Activated CD4-positive, alpha-beta T cell treated with anti-CD3 and anti-CD28 coated beads, Interleukin-2, amount 50 U/mL, for 48 hours (primary cell): ENCODE measurements at regions not wholly inside any gene's neighbourhood (a gene's known extent, or its start where the extent isn't known, plus 50 kb on each side); places are given as distances from the start of the nearest gene placed in this dataset.
A peak's percentile ranks its signal among the peaks of the same experiment; 100 is the strongest.

Source experiments
- DNase-seq, 2 experiments: peaks; one replicate each; pipeline ENCODE4 v3.0.0-alpha.2; 2020

GRCh38 chr13:48181482-48182145 lies 51.4 kb upstream of the ITM2B start:
- no peak for DNase-seq

DNA sequence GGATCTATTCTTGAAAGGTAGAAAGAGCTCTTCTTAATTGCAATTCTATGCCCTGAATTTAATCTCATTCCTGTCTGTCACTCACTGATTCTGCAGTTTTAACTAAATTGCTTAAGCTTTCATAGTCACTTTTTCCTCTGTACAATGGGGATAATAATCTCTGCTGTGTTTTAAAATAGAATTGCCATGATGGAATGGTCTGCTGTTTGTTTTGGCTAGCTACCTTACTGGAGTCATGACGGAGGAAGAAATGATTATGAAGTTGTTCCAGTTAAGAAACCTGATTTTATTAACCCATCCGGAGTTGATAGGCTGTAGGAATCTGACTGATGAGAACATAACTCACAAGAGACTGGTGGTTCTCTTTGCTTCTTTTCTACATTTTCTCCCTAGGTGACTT lies 54.9 kb upstream of the ITM2B start:
- no peak for DNase-seq

DNA sequence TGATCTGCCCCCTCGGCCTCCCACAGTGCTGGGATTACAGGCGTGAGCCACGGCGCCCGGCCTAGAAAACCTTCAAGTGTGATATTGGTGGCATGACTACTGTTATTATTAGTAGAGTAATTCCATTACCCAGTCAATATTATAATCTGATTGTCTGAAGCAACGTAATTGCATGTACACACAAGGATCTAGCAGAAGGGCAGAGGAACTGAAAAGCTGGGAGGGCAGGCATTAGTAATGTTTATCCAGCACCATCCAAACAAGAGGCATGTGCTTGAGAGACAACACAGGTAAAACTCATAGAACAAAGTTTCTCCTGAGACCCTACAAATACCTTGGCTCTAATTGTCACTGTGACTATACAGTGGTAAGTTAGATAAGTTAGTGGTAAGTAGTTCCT lies 56.2 kb upstream of the ITM2B start:
- DNase-seq: no peak

GRCh38 chr13:48175185-48175584 lies 57.8 kb upstream of the ITM2B start:
- no peak for DNase-seq

DNA sequence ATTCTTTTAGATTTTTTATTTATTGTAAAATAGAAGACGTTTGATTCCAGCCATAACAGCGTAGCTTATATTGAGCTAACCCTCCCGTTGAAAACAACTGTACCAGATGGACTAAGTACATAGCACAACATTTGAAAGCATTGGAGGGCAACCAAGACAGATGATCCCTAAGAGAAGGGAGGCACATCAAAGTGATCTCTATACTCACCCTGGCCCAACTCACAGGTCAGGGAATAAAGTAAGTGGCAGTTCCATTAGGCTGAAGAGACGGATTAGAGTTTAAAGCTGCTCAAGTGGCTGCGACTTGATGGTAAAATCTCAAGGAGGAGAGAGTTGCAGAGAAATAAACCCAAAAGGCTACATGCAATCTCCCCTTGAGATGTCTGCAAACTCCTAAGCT lies 65.1 kb upstream of the ITM2B start:
- no peak for DNase-seq

DNA sequence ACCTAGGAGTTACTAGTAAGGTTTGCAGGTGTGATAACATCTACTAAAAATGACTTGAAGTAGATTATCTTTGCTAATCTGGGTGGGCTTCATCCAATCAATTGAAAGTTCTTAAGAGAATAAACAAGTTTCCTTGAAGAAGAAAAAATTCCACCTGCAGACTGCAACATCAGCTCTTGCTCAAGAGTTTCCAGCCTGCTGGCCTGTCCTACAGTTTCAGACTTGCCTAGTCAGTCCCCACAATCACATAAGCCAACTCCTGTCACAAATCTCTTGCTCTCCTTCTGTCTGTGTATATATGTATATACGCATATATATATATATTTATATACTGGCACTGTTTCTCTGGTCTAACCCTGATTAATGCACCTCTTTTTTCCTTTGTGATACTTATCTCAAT lies 67.3 kb upstream of the ITM2B start:
- DNase-seq: no peak

- DNase-seq: no peak
Measured at GRCh38 chr13:48165063-48165462, 67.9 kb upstream of the ITM2B start.

- no peak for DNase-seq
Measured at GRCh38 chr13:48163061-48163460, 68.2 kb upstream of the MED4 start.

- DNase-seq: no peak
Measured at GRCh38 chr13:48162217-48162616, 67.3 kb upstream of the MED4 start.

DNA sequence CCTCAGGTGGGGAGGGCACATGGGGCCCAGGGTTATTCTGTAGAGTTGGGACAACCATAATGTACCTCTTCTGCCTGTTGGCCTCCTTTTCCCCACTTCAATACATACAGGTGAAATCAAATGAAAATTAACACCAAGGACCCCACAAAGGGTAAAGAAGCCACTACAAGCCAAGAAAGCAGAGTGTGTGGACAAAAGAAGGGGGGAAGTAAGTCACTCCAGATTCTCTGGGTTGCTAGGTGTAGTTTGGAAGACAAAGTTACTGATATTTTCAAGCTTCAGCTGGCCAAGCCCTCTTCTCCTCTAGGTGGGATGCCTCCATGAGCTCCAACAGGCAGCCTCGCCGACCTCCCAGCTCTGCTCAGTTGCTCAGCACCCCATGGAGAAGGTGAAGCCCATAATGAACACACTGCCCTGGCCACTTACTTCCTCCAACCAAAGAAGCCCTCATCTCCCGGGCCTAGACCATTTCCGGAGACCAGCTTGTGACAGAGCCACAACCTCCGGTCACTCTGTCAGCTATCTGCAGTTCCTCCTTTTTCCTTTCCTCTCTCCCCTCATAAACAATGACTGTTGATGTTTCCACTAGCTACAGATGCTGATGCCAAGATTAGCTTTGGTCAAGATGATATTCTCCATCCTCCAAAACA lies 66.8 kb upstream of the MED4 start:
- DNase-seq: no peak

- DNase-seq: peak in 1 of 2 experiments; percentile 42
Measured at GRCh38 chr13:48160606-48161278, 65.8 kb upstream of the MED4 start.

DNA sequence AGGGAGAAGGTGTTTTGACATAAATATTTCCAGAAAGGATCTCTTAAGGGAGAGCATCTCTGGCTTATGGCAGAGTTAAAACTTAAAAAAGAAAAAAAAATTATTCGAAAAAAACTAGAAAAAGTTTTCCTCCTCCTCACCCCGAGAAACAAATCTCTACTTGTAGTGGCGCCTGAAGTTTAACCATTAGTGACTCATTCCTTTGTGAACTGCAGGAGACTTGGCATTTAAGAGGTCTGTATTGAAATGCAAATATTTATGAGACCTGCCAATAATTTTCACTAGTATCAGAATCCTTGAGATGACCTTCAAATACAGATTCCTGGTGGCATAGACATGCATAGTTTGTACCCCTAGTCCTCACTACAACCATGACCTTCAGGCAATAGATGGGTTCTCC lies 64.9 kb upstream of the MED4 start:
- no peak for DNase-seq

GRCh38 chr13:48159401-48159800 lies 64.5 kb upstream of the MED4 start:
- no peak for DNase-seq

DNA sequence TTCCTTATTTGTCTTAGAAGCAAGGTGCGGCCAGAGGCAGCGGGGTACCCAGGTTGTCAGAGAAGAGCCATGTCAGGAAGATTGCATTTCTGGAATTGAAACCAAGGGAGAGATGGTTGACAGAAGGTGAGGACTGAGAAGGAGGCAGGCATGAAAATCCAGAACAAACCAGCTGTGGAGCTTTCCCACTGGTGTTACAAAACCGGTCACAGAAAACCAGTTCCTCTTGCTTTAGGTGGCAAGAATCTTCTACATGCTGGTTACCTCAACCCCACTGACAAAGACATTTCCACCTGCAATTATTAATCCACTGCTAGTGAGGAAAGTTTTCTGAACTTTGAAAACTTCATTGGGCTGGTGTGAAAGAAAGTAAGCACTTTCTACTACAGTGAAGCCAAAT lies 64.0 kb upstream of the MED4 start:
- DNase-seq: no peak

DNA sequence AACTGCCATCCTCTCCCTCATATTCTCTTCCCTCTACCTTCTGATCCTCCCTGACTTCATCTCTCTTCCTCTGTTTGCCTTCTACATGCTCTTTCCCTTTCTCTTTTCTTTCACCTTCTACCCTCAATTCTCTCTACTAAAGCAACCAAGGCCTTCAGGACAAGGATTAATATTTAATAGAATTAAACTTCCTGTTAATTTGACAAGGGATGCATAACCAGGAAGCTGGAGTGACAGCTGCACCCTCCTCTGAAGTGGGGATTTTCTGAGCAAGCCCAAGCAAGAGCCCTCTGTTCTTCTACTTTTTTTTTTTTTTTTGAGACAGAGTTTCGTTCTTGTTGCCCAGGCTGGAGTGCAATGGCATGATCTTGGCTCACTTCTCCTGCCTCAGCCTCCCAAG lies 63.4 kb upstream of the MED4 start:
- no peak for DNase-seq

GRCh38 chr13:48156466-48156865 lies 61.6 kb upstream of the MED4 start:
- DNase-seq: peak; percentile 74 to 82

DNA sequence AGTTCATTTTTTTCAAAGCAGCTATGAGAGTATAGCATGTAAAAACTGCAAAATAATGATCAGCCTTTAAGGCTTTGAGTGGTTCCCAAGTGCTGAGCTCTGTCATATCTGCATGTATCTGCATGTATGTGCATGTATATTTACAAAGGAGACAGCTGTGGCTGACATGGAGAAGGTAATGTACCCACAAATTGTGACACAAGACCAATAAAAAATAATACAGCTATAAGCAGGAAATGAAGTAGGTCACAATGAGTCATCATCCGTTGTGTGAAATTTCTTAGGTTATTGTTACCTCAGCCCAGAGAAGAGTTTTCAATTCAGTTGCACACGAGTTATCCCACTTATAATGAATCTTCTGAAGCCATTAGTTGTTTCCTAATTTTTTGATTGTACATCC lies 60.9 kb upstream of the MED4 start:
- DNase-seq: no peak

DNA sequence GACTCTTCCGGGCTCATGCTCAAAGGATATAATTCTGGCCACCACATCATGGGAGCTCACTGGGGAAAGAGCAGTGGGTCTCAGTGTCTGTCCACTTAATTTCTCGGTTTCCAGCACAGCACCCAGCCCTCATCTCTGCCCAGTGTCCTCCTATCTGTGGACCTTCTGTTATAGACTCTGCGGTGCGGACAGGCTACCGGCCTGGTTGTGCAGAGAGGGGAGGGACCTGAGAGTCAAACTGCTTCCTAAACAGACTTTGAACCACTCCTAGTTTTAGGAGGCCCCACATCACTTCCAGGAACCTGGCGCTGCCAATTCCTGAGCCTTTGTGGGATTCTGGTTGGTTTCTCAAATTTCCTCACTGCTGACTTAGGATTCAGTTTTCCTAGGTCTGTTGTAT lies 59.8 kb upstream of the MED4 start:
- DNase-seq: no peak

DNA sequence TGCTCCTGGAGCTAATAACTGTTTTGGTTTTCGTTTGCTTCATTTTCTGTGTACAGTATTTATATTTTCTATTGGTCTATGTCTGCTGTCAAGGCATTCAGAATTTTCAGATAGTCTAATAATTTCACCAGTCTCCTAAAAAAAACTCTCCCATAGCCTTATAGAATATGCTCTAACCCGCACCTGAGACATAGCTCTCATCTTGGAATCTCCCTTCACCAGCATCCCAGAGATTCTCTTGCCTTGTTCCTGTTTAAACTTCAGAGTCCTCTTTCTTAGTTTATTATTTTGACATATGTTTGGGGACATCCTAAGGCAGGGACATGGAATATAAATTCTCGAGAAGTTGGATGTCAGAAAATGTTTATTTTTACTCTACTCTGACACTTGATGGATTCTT lies 58.3 kb upstream of the MED4 start:
- no peak for DNase-seq

- DNase-seq: no peak
Measured at GRCh38 chr13:48151363-48152161, 56.7 kb upstream of the MED4 start.

GRCh38 chr13:48148454-48148853 lies 53.5 kb upstream of the MED4 start:
- DNase-seq: no peak

GRCh38 chr13:48146636-48147035 lies 51.7 kb upstream of the MED4 start:
- DNase-seq: no peak

GRCh38 chr13:48146122-48146521 lies 51.2 kb upstream of the MED4 start:
- no peak for DNase-seq
